Loucy (cell line): ENCODE measurements at regions not wholly inside any gene's neighbourhood (a gene's known extent, or its start where the extent isn't known, plus 50 kb on each side); places are given as distances from the start of the nearest gene placed in this dataset.

ENCODE experiments used
- H2AFZ ChIP-seq: fragments of 200-600 bp; sonication (generic); 2 replicates; pipeline ENCODE4 v1.6.0; 2016; ENCODE audit warnings: antibody characterized with exemption, mild to moderate bottlenecking, low read length, moderate library complexity
- H3F3A ChIP-seq: fragments of 200-600 bp; 2 replicates; pipeline ENCODE4 v1.6.0; 2016; ENCODE audit warnings: antibody characterized with exemption, low read depth, mild to moderate bottlenecking
- H3K27me3 ChIP-seq: fragments of 200-600 bp; sonication (generic); 2 replicates; pipeline ENCODE4 v1.6.1; 2014; ENCODE audit warnings: low read length, mild to moderate bottlenecking; ENCODE audit not compliant: insufficient read depth, poor library complexity, severe bottlenecking
- H3K36me3 ChIP-seq: fragments of 200-600 bp; sonication (generic); 2 replicates; pipeline ENCODE4 v1.6.1; 2016; ENCODE audit warnings: low read length; ENCODE audit not compliant: insufficient read depth
- H3K4me1 ChIP-seq: fragments of 200-600 bp; sonication (generic); 2 replicates; pipeline ENCODE4 v1.5.1; 2014; ENCODE audit warnings: low read length, mild to moderate bottlenecking; ENCODE audit not compliant: insufficient read depth, poor library complexity, severe bottlenecking
- H3K4me2 ChIP-seq: fragments of 200-600 bp; sonication (generic); 2 replicates; pipeline ENCODE4 v1.6.0; 2014; ENCODE audit warnings: antibody characterized with exemption, low read length, low read depth, mild to moderate bottlenecking; ENCODE audit not compliant: poor library complexity, severe bottlenecking
- H3K4me3 ChIP-seq: fragments of 200-600 bp; sonication (generic); 2 replicates; pipeline ENCODE4 v1.5.1; 2014; ENCODE audit warnings: low read length, mild to moderate bottlenecking, mixed read lengths; ENCODE audit not compliant: poor library complexity, severe bottlenecking
- H3K79me2 ChIP-seq: fragments of 200-600 bp; sonication (generic); 2 replicates; pipeline ENCODE4 v1.6.1; 2014; ENCODE audit warnings: low read length; ENCODE audit not compliant: insufficient read depth
- H3K9ac ChIP-seq: fragments of 200-600 bp; sonication (generic); 2 replicates; pipeline ENCODE4 v1.6.0; 2014; ENCODE audit warnings: mild to moderate bottlenecking, low read depth, low read length, moderate library complexity; ENCODE audit not compliant: poor library complexity, severe bottlenecking
- H3K9me2 ChIP-seq: fragments of 200-600 bp; sonication (generic); replicated peaks from 2 replicates; pipeline ENCODE4 v1.6.1; 2016; ENCODE audit warnings: low read depth, low read length, mixed read lengths
- H3K9me3 ChIP-seq: fragments of 200-600 bp; sonication (generic); 2 replicates; pipeline ENCODE4 v1.6.1; 2014; ENCODE audit warnings: mild to moderate bottlenecking, antibody characterized with exemption, low read length, low read depth; ENCODE audit not compliant: insufficient read depth
- H4K20me1 ChIP-seq: fragments of 200-600 bp; sonication (generic); 2 replicates; pipeline ENCODE4 v1.6.0; 2014; ENCODE audit warnings: antibody characterized with exemption, low read length, mild to moderate bottlenecking; ENCODE audit not compliant: insufficient read depth, poor library complexity, severe bottlenecking
- CTCF ChIP-seq: fragments of 200-600 bp; sonication (generic); conservative IDR thresholded peaks from 2 replicates; pipeline ENCODE4 v1.5.1; 2014; ENCODE audit warnings: mild to moderate bottlenecking, antibody characterized with exemption, low read length
- EZH2phosphoT487 ChIP-seq: fragments of 200-600 bp; IDR thresholded peaks from 2 replicates; pipeline ENCODE4 v1.6.1; 2018; ENCODE audit warnings: antibody characterized with exemption, mild to moderate bottlenecking, moderate library complexity, borderline replicate concordance

- Histone ChIP-seq H3K9me3 (peaks cover under 1% of the 10 kb centered on the region; the same call in 1 of the 2 replicates), H3K4me2 (no peak overlapping the region), H3K4me3 (no peak overlapping the region), H2AFZ (no peak overlapping the region), H3K36me3 (no peaks in the 10 kb centered on the region), H3K4me1 (no peaks in the 10 kb centered on the region), H3K27me3 (no peaks in the 10 kb centered on the region), H3K9me2 (no peaks in the 10 kb centered on the region), H4K20me1 (no peaks in the 10 kb centered on the region), H3K79me2 (no peaks in the 10 kb centered on the region), H3F3A (no peaks in the 10 kb centered on the region), H3K9ac (no peak overlapping the region)
- TF ChIP-seq CTCF, result no peak
- TF ChIP-seq EZH2phosphoT487, result no peak
Measured at GRCh38 chr16:16909126-16909525, 530.2 kb downstream of the NPIPA7 start.

- Histone ChIP-seq H3K27me3 (no peaks in the 10 kb centered on the region), H2AFZ (no peak overlapping the region), H3K79me2 (no peaks in the 10 kb centered on the region), H3K9me3 (no peaks in the 10 kb centered on the region; the same call in 1 of the 2 replicates), H3K36me3 (no peaks in the 10 kb centered on the region), H3K9ac (no peak overlapping the region), H3F3A (no peaks in the 10 kb centered on the region), H4K20me1 (no peaks in the 10 kb centered on the region), H3K4me3 (no peak overlapping the region), H3K9me2 (no peaks in the 10 kb centered on the region), H3K4me1 (no peaks in the 10 kb centered on the region), H3K4me2 (no peak overlapping the region)
- TF ChIP-seq EZH2phosphoT487 (no peak), CTCF (no peak)
Measured at GRCh38 chr16:16910666-16911065, 531.7 kb downstream of the NPIPA7 start.

- Histone ChIP-seq H3K36me3 (no peaks in the 10 kb centered on the region), H3K9me3 (no peaks in the 10 kb centered on the region; the same call in 1 of the 2 replicates), H4K20me1 (no peaks in the 10 kb centered on the region), H3F3A (no peaks in the 10 kb centered on the region), H3K4me2 (no peak overlapping the region), H2AFZ (no peak overlapping the region), H3K4me3 (no peak overlapping the region), H3K27me3 (no peaks in the 10 kb centered on the region), H3K9ac (no peak overlapping the region), H3K79me2 (no peaks in the 10 kb centered on the region), H3K9me2 (no peaks in the 10 kb centered on the region), H3K4me1 (no peaks in the 10 kb centered on the region)
- TF ChIP-seq CTCF (no peak), EZH2phosphoT487 (no peak)
Measured at GRCh38 chr16:16915771-16916170, 536.8 kb downstream of the NPIPA7 start.
